ENCODE measurements at regions not wholly inside any gene's neighbourhood (a gene's known extent, or its start where the extent isn't known, plus 50 kb on each side); places are given as distances from the start of the nearest gene placed in this dataset.

GRCh38 chr10:129411772-129412171 lies 55.3 kb upstream of the MGMT start:
- DNase-seq (ENCODE audit: extremely low read depth, low read depth), result no peak

DNA sequence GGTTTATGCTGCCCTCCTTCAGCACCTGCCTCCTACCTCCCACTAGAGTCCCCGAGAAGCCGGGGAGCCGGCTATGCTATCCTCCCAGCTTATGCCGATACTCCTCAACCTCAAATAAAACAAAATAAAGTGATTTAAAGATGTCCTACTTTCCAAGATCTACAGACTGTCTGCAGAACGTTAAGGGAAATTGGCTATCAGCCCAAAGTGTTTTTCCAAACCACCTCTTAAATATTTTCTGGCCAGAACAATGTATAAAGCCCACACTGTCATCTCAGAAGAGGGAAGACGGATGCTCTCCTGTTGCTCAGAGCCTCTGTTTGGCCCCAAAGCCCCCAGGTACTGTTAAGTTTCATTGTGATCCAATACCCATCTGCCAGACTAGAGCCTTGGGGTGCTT lies 54.0 kb upstream of the MGMT start:
- DNase-seq (ENCODE audit: extremely low read depth, low read depth), result no peak

DNA sequence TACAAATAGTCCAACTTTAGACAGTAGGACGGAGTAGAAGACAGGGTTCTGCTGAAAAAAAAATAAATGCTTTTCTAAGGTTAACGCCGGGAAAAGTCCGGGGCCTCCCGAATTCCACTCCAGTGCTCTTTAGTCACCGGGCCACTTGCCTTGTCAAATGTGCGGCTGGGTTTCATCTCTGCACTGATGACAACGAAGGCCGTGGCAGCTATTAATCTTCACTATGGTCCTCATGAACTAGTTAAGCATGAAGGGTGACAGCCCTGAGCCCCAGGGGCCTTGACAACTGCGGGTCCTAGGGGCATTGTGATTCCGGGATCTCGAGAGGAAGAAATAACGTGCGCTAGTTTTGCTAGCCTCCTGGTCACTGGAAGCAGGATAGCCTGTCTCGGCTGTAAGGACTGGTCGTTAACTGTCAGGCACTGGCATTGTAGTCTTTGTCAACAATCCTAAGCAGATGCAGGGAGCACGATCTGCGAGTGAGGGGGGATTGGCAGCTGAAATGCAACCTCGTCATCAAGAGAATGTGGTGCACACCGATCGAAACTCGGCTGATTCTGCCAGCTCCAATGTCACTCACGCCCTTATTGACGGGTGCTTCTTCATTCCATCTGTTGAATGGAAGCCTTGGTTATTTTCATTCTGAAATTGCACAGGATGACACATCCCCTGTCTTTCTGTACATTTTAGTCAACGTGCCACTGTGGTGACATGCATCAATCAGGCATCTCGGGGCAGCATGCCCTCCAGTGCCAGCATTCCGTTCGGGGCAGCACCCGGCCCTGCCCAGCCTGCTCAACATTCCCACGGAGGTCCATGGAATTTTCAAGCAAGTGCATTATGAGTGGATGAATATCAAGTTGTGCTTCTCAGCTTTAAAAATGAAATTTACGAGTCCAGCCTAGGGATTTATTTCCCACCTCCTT lies 51.6 kb upstream of the MGMT start:
- no peak for DNase-seq (ENCODE audit: extremely low read depth, low read depth)

GRCh38 chr10:129416155-129416554 lies 50.9 kb upstream of the MGMT start:
- DNase-seq (ENCODE audit: extremely low read depth, low read depth), result no peak

GRCh38 chr10:129416956-129417765 lies 49.9 kb upstream of the MGMT start:
- no peak for DNase-seq (ENCODE audit: extremely low read depth, low read depth)
